ENCODE measurements at regions not wholly inside any gene's neighbourhood (a gene's known extent, or its start where the extent isn't known, plus 50 kb on each side); places are given as distances from the start of the nearest gene placed in this dataset.
"Not testable (repeated sequence)": the region's sequence is repeated elsewhere in the genome, so short reads cannot be mapped to it uniquely, and the experiment has no call there.

DNA sequence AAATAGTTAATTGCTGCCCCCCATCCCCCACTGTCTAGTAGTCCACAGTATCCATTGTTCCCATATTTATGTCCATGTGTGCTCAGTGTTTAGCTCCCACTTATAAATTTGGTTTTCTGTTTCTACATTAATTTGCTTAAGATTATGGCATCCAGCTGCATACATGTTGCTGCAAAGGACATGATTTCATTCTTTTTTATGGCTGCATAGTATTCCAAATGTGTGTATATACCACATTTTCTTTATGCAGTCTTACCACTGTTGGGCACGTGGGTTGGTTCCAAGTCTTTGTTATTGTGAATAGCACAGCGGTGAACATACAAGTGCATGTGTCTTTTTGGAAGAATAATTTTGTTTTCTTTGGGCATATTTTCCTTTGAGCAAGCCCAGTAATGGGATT lies 113.0 kb upstream of the LNX1 start:
- TF ChIP-seq, protein P1, sequence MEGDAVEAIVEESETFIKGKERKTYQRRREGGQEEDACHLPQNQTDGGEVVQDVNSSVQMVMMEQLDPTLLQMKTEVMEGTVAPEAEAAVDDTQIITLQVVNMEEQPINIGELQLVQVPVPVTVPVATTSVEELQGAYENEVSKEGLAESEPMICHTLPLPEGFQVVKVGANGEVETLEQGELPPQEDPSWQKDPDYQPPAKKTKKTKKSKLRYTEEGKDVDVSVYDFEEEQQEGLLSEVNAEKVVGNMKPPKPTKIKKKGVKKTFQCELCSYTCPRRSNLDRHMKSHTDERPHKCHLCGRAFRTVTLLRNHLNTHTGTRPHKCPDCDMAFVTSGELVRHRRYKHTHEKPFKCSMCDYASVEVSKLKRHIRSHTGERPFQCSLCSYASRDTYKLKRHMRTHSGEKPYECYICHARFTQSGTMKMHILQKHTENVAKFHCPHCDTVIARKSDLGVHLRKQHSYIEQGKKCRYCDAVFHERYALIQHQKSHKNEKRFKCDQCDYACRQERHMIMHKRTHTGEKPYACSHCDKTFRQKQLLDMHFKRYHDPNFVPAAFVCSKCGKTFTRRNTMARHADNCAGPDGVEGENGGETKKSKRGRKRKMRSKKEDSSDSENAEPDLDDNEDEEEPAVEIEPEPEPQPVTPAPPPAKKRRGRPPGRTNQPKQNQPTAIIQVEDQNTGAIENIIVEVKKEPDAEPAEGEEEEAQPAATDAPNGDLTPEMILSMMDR (IDR thresholded peaks at IDR 0.05): no peak
- TF ChIP-seq POLR2AphosphoS5 (IDR thresholded peaks at IDR 0.05; ENCODE audit: insufficient read depth in 1 of 2, low read depth in 1 of 2) (no peak), POLR2A (IDR thresholded peaks at IDR 0.05) (no peak)
- Histone ChIP-seq H3K9me3 (no peaks in the 10 kb centered on the region), H3K27ac (no peak overlapping the region), H3K36me3 (no peaks in the 10 kb centered on the region), H3K27me3 (no peaks in the 10 kb centered on the region), H3K4me3 (no peak overlapping the region), H3K4me1 (peaks cover 22% of the 10 kb centered on the region)
- DNase-seq (ENCODE audit: extremely low spot score in 2 of 2): no peak
- intact Hi-C loops (cut with DNase I): no loop called here

DNA sequence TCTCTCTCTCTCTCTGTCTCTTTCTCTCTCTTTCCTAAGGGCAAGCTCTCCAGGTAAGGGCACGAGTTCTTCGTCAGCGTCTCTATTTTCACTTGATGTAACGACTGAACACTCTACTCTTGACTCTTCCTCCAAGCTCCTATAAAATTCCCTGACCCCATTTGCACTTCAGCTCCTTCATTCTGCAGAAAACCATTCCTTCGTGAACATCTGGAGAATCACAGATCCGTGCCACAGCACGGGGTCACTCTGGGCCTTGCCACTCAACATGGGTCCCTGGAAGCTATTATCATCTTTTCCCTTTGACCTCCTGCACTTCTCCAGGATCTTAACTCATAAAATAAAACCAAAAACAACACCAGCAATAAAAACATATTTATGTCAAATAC lies 112.0 kb upstream of the LNX1 start:
- intact Hi-C loops (cut with DNase I): no loop called here
- peak overlapping the region in 1 of 2 donors; percentile 4 for H3K4me3 ChIP-seq
- TF ChIP-seq POLR2AphosphoS5 (IDR thresholded peaks at IDR 0.05; ENCODE audit: insufficient read depth in 1 of 2, low read depth in 1 of 2): no peak
- TF ChIP-seq, protein P1 (IDR thresholded peaks at IDR 0.05): no peak
- no peak for TF ChIP-seq POLR2A (IDR thresholded peaks at IDR 0.05)
- no peaks in the 10 kb centered on the region for H3K27me3 ChIP-seq
- H3K4me1 ChIP-seq: peaks cover 22% of the 10 kb centered on the region
- no peak for DNase-seq (ENCODE audit: extremely low spot score in 2 of 2)
- H3K27ac ChIP-seq: peak overlapping the region; percentile 67
- H3K9me3 ChIP-seq: no peaks in the 10 kb centered on the region
- no peaks in the 10 kb centered on the region for H3K36me3 ChIP-seq

- TF ChIP-seq, protein P1 (IDR thresholded peaks at IDR 0.05): no peak
- peak; percentile 59 to 67 for TF ChIP-seq POLR2AphosphoS5 (IDR thresholded peaks at IDR 0.05; ENCODE audit: insufficient read depth in 1 of 2, low read depth in 1 of 2)
- no peak for TF ChIP-seq POLR2A (IDR thresholded peaks at IDR 0.05)
- H3K36me3 ChIP-seq: no peaks in the 10 kb centered on the region
- no peak for DNase-seq (ENCODE audit: extremely low spot score in 2 of 2)
- H3K9me3 ChIP-seq: no peaks in the 10 kb centered on the region
- H3K4me3 ChIP-seq: peak overlapping the region; percentile 4 to 14
- intact Hi-C loops (cut with DNase I): no loop called here
- H3K27me3 ChIP-seq: no peaks in the 10 kb centered on the region
- H3K27ac ChIP-seq: peak overlapping the region; percentile 67
- peaks cover 22% of the 10 kb centered on the region for H3K4me1 ChIP-seq
These were observed 111.3 kb upstream of the LNX1 start for GRCh38 chr4:53702334-53703266.

- H3K4me1 ChIP-seq: peaks cover 22% of the 10 kb centered on the region
- H3K36me3 ChIP-seq; H3K27me3 ChIP-seq; H3K27ac ChIP-seq; intact Hi-C loops (cut with DNase I); H3K4me3 ChIP-seq; DNase-seq (ENCODE audit: extremely low spot score in 2 of 2); H3K9me3 ChIP-seq: not testable (repeated sequence)
These were observed 110.0 kb upstream of the LNX1 start for GRCh38 chr4:53701260-53701659.

GRCh38 chr4:53699310-53699709 lies 108.0 kb upstream of the LNX1 start:
- H3K4me3 ChIP-seq; H3K9me3 ChIP-seq; intact Hi-C loops (cut with DNase I); H3K27ac ChIP-seq; DNase-seq (ENCODE audit: extremely low spot score in 2 of 2); H3K27me3 ChIP-seq; H3K36me3 ChIP-seq: not testable (repeated sequence)
- peaks cover 22% of the 10 kb centered on the region for H3K4me1 ChIP-seq

GRCh38 chr4:53697016-53697685 lies 105.9 kb upstream of the LNX1 start:
- Histone ChIP-seq H3K4me1 (peaks cover under 1% of the 10 kb centered on the region), H3K27me3 (no peaks in the 10 kb centered on the region), H3K4me3 (no peak overlapping the region), H3K36me3 (no peaks in the 10 kb centered on the region), H3K27ac (no peak overlapping the region), H3K9me3 (no peaks in the 10 kb centered on the region)
- no peak for DNase-seq (ENCODE audit: extremely low spot score in 2 of 2)
- TF ChIP-seq POLR2A (IDR thresholded peaks at IDR 0.05) (no peak), POLR2AphosphoS5 (IDR thresholded peaks at IDR 0.05; ENCODE audit: insufficient read depth in 1 of 2, low read depth in 1 of 2) (no peak)
- TF ChIP-seq, protein P1 (IDR thresholded peaks at IDR 0.05): no peak
- intact Hi-C loops (cut with DNase I): no loop called here
